Stromal cell of bone marrow (primary cell): ENCODE measurements at regions not wholly inside any gene's neighbourhood (a gene's known extent, or its start where the extent isn't known, plus 50 kb on each side); places are given as distances from the start of the nearest gene placed in this dataset.

ENCODE experiments used
- DNase-seq: peaks from one replicate; pipeline ENCODE4 v3.0.0-alpha.2; 2012; ENCODE audit warnings: low read depth

GRCh38 chr20:7505835-7506221 lies 434.4 kb downstream of the HAO1 start:
- DNase-seq, result no peak

- no peak for DNase-seq
These were observed 423.6 kb downstream of the HAO1 start for GRCh38 chr20:7516621-7517111.

- no peak for DNase-seq
These were observed 419.9 kb downstream of the HAO1 start for GRCh38 chr20:7520361-7520760.

- DNase-seq, result no peak
These were observed 417.0 kb downstream of the HAO1 start for GRCh38 chr20:7523288-7523687.

- DNase-seq, result no peak
These were observed 400.2 kb downstream of the HAO1 start for GRCh38 chr20:7540018-7540417.

GRCh38 chr20:7540923-7541322 lies 399.3 kb downstream of the HAO1 start:
- no peak for DNase-seq

GRCh38 chr20:7571101-7571500 lies 369.2 kb downstream of the HAO1 start:
- DNase-seq, result no peak

- no peak for DNase-seq
These were observed 368.7 kb downstream of the HAO1 start for GRCh38 chr20:7571521-7572055.

- no peak for DNase-seq
These were observed 360.4 kb downstream of the HAO1 start for GRCh38 chr20:7579888-7580287.

GRCh38 chr20:7585126-7585679 lies 355.1 kb downstream of the HAO1 start:
- DNase-seq, result peak; percentile 11

- no peak for DNase-seq
These were observed 353.8 kb downstream of the HAO1 start for GRCh38 chr20:7586481-7586880.

GRCh38 chr20:7589164-7589563 lies 351.1 kb downstream of the HAO1 start:
- no peak for DNase-seq

- DNase-seq, result no peak
These were observed 343.7 kb downstream of the HAO1 start for GRCh38 chr20:7596541-7596940.

GRCh38 chr20:7601431-7601830 lies 338.8 kb downstream of the HAO1 start:
- DNase-seq, result no peak

GRCh38 chr20:7606941-7607340 lies 333.3 kb downstream of the HAO1 start:
- DNase-seq, result no peak

- DNase-seq, result no peak
These were observed 332.0 kb downstream of the HAO1 start for GRCh38 chr20:7608250-7608649.

GRCh38 chr20:7609251-7609650 lies 331.0 kb downstream of the HAO1 start:
- no peak for DNase-seq

- no peak for DNase-seq
These were observed 329.6 kb downstream of the HAO1 start for GRCh38 chr20:7610681-7611080.

- no peak for DNase-seq
These were observed 322.5 kb downstream of the HAO1 start for GRCh38 chr20:7617797-7618196.

GRCh38 chr20:7622399-7622961 lies 317.8 kb downstream of the HAO1 start:
- DNase-seq, result no peak

GRCh38 chr20:7624886-7625285 lies 315.4 kb downstream of the HAO1 start:
- DNase-seq, result no peak

GRCh38 chr20:7627734-7628663 lies 312.3 kb downstream of the HAO1 start:
- no peak for DNase-seq

- DNase-seq, result no peak
These were observed 310.4 kb downstream of the HAO1 start for GRCh38 chr20:7629880-7630279.
